SH-SY5Y (cell line): ENCODE measurements at regions not wholly inside any gene's neighbourhood (a gene's known extent, or its start where the extent isn't known, plus 50 kb on each side); places are given as distances from the start of the nearest gene placed in this dataset.

ENCODE experiments used
- GATA2 ChIP-seq: IDR thresholded peaks from 2 replicates; pipeline ENCODE4 v1.6.1; 2011; ENCODE audit warnings: mild to moderate bottlenecking, low read depth, low read length
- GATA3 ChIP-seq: IDR thresholded peaks from 2 replicates; pipeline ENCODE4 v1.6.1; 2011; ENCODE audit warnings: low read depth, mild to moderate bottlenecking, low read length, moderate library complexity

GRCh38 chr4:181822005-181822375 is 421.2 kb upstream of the TENM3 start:
- TF ChIP-seq GATA3 (peak; percentile 81), GATA2 (peak; percentile 80)
